NB4 (cell line): ENCODE measurements at regions not wholly inside any gene's neighbourhood (a gene's known extent, or its start where the extent isn't known, plus 50 kb on each side); places are given as distances from the start of the nearest gene placed in this dataset.

Experiments
- DNase-seq: peaks from one replicate; pipeline ENCODE4 v3.0.0; 2010; ENCODE audit warnings: low read depth
- H3K4me3 ChIP-seq: one replicate; pipeline ENCODE4 v1.5.1; 2011; ENCODE audit warnings: mild to moderate bottlenecking, low read depth, low read length, moderate library complexity
- CTCF ChIP-seq: IDR thresholded peaks from one replicate; pipeline ENCODE4 v1.5.1; 2012; ENCODE audit warnings: low read depth, low read length
- MYC ChIP-seq: IDR thresholded peaks from 2 replicates; pipeline ENCODE4 v1.6.1; 2011; ENCODE audit warnings: low read depth, low read length
- POLR2A ChIP-seq: IDR thresholded peaks from 2 replicates; pipeline ENCODE4 v1.6.1; 2011; ENCODE audit warnings: mild to moderate bottlenecking; ENCODE audit not compliant: insufficient read length; ENCODE audit errors: extremely low read depth
- TF ChIP-seq, protein P1 (sequence below): IDR thresholded peaks from 2 replicates; pipeline ENCODE4 v1.6.1; 2011; ENCODE audit warnings: low read depth, low read length

DNA sequence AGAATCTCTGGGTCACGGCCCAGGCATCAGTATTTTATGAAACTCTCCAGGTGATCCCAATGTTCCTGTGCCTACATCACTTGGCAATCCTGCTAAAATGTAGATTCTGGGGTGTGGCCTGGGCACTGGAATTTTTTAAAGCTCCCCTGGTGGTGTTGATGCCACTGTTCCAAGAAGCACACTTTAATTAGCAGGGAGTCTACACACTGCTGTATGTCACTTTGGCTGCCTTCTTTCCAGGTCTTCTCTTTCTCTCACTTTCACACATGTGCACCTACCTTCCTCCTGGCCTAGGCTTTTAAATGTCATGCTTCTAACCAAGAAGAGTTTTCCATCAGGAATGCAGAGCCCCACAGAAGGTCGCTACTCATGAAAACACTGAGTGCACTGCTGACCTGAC is 136.0 kb upstream of the ALDH1B1 start:
- TF ChIP-seq POLR2A, result no peak
- TF ChIP-seq, protein P1, sequence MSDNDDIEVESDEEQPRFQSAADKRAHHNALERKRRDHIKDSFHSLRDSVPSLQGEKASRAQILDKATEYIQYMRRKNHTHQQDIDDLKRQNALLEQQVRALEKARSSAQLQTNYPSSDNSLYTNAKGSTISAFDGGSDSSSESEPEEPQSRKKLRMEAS, result no peak
- no peak for TF ChIP-seq CTCF
- TF ChIP-seq MYC, result no peak
- DNase-seq, result no peak
- no peak overlapping the region for H3K4me3 ChIP-seq

- TF ChIP-seq CTCF (no peak), POLR2A (no peak), MYC (no peak)
- TF ChIP-seq, protein P1, result no peak
- no peak overlapping the region for H3K4me3 ChIP-seq
- DNase-seq, result no peak
These were observed 136.9 kb upstream of the ALDH1B1 start for GRCh38 chr9:38255599-38255998.

DNA sequence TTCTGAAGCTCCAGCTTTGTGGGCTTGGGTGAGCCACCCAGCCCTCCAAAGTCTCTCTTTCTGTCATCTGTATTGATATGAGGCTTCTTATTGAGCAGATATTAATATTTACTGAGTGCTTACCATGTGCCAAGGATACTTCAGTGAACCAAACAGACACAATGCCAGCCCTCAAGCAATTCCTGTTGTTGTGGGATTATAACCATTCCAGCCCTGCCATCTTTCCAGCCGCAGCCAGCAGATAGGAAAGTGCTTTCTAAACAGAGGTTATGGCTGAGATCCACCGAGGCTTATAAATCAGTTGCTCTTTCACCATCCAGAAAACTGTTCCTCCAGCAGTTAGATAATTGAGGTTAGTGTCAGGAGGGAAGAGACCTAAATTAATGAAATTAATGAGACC is 137.7 kb upstream of the ALDH1B1 start:
- TF ChIP-seq, protein P1, result no peak

GRCh38 chr9:38254151-38254550 is 138.4 kb upstream of the ALDH1B1 start:
- H3K4me3 ChIP-seq, result no peak overlapping the region
- no peak for TF ChIP-seq MYC
- no peak for TF ChIP-seq CTCF
- no peak for TF ChIP-seq POLR2A
- TF ChIP-seq, protein P1, result no peak
- no peak for DNase-seq

More for the DNA sequence above, 137.7 kb upstream of the ALDH1B1 start:
- no peak for DNase-seq
- no peak overlapping the region for H3K4me3 ChIP-seq

GRCh38 chr9:38253200-38253599 is 139.3 kb upstream of the ALDH1B1 start:
- TF ChIP-seq POLR2A, result no peak
- TF ChIP-seq, protein P1, result no peak
- no peak for TF ChIP-seq CTCF
- no peak for TF ChIP-seq MYC
- no peak for DNase-seq
- no peak overlapping the region for H3K4me3 ChIP-seq

DNA sequence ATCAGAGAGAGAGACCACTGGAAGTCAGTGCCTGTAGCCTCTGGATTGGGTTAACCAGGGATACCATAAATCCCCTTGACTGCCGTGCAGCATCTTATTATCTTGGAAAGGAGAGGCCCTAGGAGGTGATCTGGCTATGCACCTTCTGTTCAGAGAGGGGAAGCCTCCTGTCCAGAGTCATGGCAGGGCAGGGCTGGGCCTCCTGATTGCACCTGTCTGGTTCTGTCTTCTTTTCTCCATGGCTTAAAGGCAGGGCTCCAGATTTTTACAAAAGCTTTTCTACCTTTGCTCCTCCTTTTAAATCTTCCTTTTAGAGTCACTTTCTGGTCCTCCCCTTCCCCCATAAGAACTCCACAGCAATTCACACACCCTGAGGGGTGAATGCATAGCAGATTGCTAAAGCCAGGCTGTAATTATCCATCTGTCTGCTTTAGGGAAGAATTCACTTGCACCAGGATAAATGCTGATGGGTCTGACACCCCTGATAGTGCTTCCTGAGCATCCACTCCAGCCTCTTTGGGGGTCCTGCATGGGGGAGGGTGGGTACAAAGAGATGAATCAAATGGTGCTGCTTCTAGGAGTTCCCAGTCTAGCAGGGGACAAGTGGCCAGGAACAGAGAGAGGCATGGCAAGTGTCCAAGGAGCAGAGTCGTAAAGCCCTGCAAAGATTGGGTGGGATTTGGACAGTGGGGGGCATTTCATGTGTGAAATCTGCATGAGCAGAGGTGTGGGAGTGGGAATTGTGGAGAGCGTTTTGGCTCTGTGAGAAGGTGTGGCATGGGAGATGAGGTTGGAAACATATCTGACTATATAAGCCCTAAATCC is 141.3 kb upstream of the ALDH1B1 start:
- no peak for TF ChIP-seq MYC
- TF ChIP-seq CTCF, result no peak
- TF ChIP-seq, protein P1, result no peak
- DNase-seq, result no peak
- H3K4me3 ChIP-seq, result no peak overlapping the region
